Gastrocnemius medialis (tissue), 4 donors: ENCODE measurements at regions not wholly inside any gene's neighbourhood (a gene's known extent, or its start where the extent isn't known, plus 50 kb on each side); places are given as distances from the start of the nearest gene placed in this dataset.
A peak's percentile ranks its signal among the peaks of the same experiment; 100 is the strongest.

Experiments
- ATAC-seq, 2 donors: fragments of 150-250 bp; one replicate each; pipeline ENCODE4 v1.9.1; 2016
- DNase-seq, 2 donors: peaks; one replicate each; pipeline ENCODE4 v3.0.0-alpha.2; 2019
- H3K27ac ChIP-seq, 4 donors: fragments of 200-600 bp; sonication (generic); 1 replicate in 1 of 4; 2 replicates in 3 of 4; pipeline ENCODE4 v1.5.1; 2016 to 2018; ENCODE audit warnings: mild to moderate bottlenecking in 2 of 4, moderate library complexity in 1 of 4
- H3K27me3 ChIP-seq, 3 donors: fragments of 200-600 bp; sonication (generic) in 2 of 3; 1 replicate in 1 of 3; 2 replicates in 2 of 3; pipeline versions ENCODE4 v1.5.1 to v1.6.0; 2016 to 2019; ENCODE audit warnings: mild to moderate bottlenecking in 1 of 3, moderate library complexity in 1 of 3
- H3K36me3 ChIP-seq, 2 donors: fragments of 200-600 bp; sonication (generic) in 1 of 2; one replicate each; pipeline ENCODE4 v1.5.1; 2017 to 2018
- H3K4me1 ChIP-seq, 2 donors: fragments of 200-600 bp; sonication (generic) in 1 of 2; one replicate each; pipeline ENCODE4 v1.5.1; 2016 to 2017; ENCODE audit warnings: mild to moderate bottlenecking in 2 of 2
- H3K4me3 ChIP-seq, 4 donors: fragments of 200-600 bp; sonication (generic) in 3 of 4; 1 replicate in 1 of 4; 2 replicates in 3 of 4; pipeline ENCODE4 v1.5.1; 2016 to 2019; ENCODE audit warnings: mild to moderate bottlenecking in 2 of 4
- H3K9me3 ChIP-seq, 3 donors: fragments of 200-600 bp; sonication (generic) in 2 of 3; 1 replicate in 1 of 3; 2 replicates in 2 of 3; pipeline ENCODE4 v1.5.1; 2016 to 2019
- CTCF ChIP-seq, 5 experiments: fragments of 450-650 bp in 3 of 5; fragments of 200-600 bp in 2 of 5; sonication (generic) in 2 of 5; IDR thresholded peaks in 4 of 5; conservative IDR thresholded peaks in 1 of 5; 1 replicate in 4 of 5; 2 replicates in 1 of 5; pipeline ENCODE4 v1.5.1; 2016 to 2019; ENCODE audit warnings: antibody characterized with exemption in 5 of 5, mild to moderate bottlenecking in 3 of 5, moderate library complexity in 3 of 5
- POLR2A ChIP-seq, 2 donors: fragments of 450-650 bp; IDR thresholded peaks; one replicate each; pipeline ENCODE4 v1.6.1; 2017; ENCODE audit warnings: antibody characterized with exemption in 2 of 2, mild to moderate bottlenecking in 2 of 2, moderate library complexity in 2 of 2
- in situ Hi-C, 4 donors: fragments of 200-750 bp; cut with MboI; loops; one replicate each; pipeline versions ENCODE4 v1.15.0 to v1.8.0; 2017; ENCODE audit warnings: low sequenced_read_pairs in 4 of 4
- intact Hi-C: fragments of 100-400 bp; cut with DNase I; formaldehyde crosslinking; loops from one replicate; pipeline ENCODE4 v1.15.1; 2023; ENCODE audit warnings: low total_unique reads

- Histone ChIP-seq H3K9me3 (no peaks in the 10 kb centered on the region), H3K4me3 (no peak overlapping the region), H3K36me3 (no peaks in the 10 kb centered on the region), H3K27ac (no peak overlapping the region), H3K4me1 (no peaks in the 10 kb centered on the region), H3K27me3 (no peaks in the 10 kb centered on the region)
- no peak for TF ChIP-seq POLR2A (IDR thresholded peaks at IDR 0.05)
- TF ChIP-seq CTCF (IDR thresholded peaks at IDR 0.05 in 4 of 5, conservative IDR thresholded peaks at IDR 0.05 in 1 of 5) = peak; percentile 48 to 79 (median 57)
- intact Hi-C loops (no loop called here), in situ Hi-C loops (loop anchor here in 2 of 4 donors (5.0 to 10.0 kb wide), 2 partner anchors 1019 to 1021 kb away; no protein-coding TSS in a partner anchor)
- DNase-seq = peak in 1 of 2 donors; percentile 8
- ATAC-seq = peak in 1 of 2 donors; percentile 47
Measured at GRCh38 chr18:25896178-25896780, 194.1 kb downstream of the SS18 start.

- intact Hi-C loops (loop anchor here (2.0 kb wide), 1 partner anchor 1017 kb away; no protein-coding TSS in a partner anchor), in situ Hi-C loops (loop anchor here in 2 of 4 donors (5.0 to 10.0 kb wide), 2 partner anchors 1018 to 1021 kb away; no protein-coding TSS in a partner anchor)
- TF ChIP-seq POLR2A (IDR thresholded peaks at IDR 0.05) (no peak), CTCF (IDR thresholded peaks at IDR 0.05 in 4 of 5, conservative IDR thresholded peaks at IDR 0.05 in 1 of 5) (no peak)
- no peaks in the 10 kb centered on the region for H3K27me3 ChIP-seq
- DNase-seq (no peak), ATAC-seq (no peak)
- H3K4me1 ChIP-seq = no peaks in the 10 kb centered on the region
- no peaks in the 10 kb centered on the region for H3K36me3 ChIP-seq
- no peak overlapping the region for H3K4me3 ChIP-seq
- H3K9me3 ChIP-seq = no peaks in the 10 kb centered on the region
- no peak overlapping the region for H3K27ac ChIP-seq
Measured at GRCh38 chr18:25895518-25895917, 194.9 kb downstream of the SS18 start.

- H3K27ac ChIP-seq = no peak overlapping the region
- no peak for DNase-seq
- no peak for TF ChIP-seq CTCF (IDR thresholded peaks at IDR 0.05 in 4 of 5, conservative IDR thresholded peaks at IDR 0.05 in 1 of 5)
- no peak for TF ChIP-seq POLR2A (IDR thresholded peaks at IDR 0.05)
- H3K27me3 ChIP-seq = no peaks in the 10 kb centered on the region
- ATAC-seq = no peak
- H3K36me3 ChIP-seq = no peaks in the 10 kb centered on the region
- intact Hi-C loops = no loop called here
- H3K4me1 ChIP-seq = no peaks in the 10 kb centered on the region
- in situ Hi-C loops = no loop called here
- H3K4me3 ChIP-seq = no peak overlapping the region
- H3K9me3 ChIP-seq = no peaks in the 10 kb centered on the region
Measured at GRCh38 chr18:25886283-25886682, 204.1 kb downstream of the SS18 start.

- ATAC-seq (no peak), DNase-seq (no peak)
- in situ Hi-C loops (no loop called here), intact Hi-C loops (loop anchor here (5.0 kb wide), 1 partner anchor 636 kb away; no protein-coding TSS in a partner anchor)
- Histone ChIP-seq H3K27me3 (no peaks in the 10 kb centered on the region), H3K27ac (no peak overlapping the region), H3K36me3 (no peaks in the 10 kb centered on the region), H3K9me3 (no peaks in the 10 kb centered on the region), H3K4me1 (no peaks in the 10 kb centered on the region), H3K4me3 (no peak overlapping the region)
- no peak for TF ChIP-seq POLR2A (IDR thresholded peaks at IDR 0.05)
- no peak for TF ChIP-seq CTCF (IDR thresholded peaks at IDR 0.05 in 4 of 5, conservative IDR thresholded peaks at IDR 0.05 in 1 of 5)
Measured at GRCh38 chr18:25883091-25883490, 207.3 kb downstream of the SS18 start.
